MCF 10A (cell line): ENCODE measurements at regions not wholly inside any gene's neighbourhood (a gene's known extent, or its start where the extent isn't known, plus 50 kb on each side); places are given as distances from the start of the nearest gene placed in this dataset.
A peak's percentile ranks its signal among the peaks of the same experiment; 100 is the strongest.
"Not testable (repeated sequence)": the region's sequence is repeated elsewhere in the genome, so short reads cannot be mapped to it uniquely, and the experiment has no call there.

ENCODE experiments used
- BruUV-seq: library from RNA; stranded (reverse); fragments of 400-500 nt; replicated peaks from 2 replicates; lab custom pipeline; 2021; lab: Mats Ljungman, UMichigan
- CTCF ChIA-PET: fragments of 300-600 bp; sonication (Branson Sonifier 250); formaldehyde crosslinking; extraction: SDS; loops from one replicate; lab custom pipeline; 2021; ENCODE audit warnings: antibody characterized with exemption, inconsistent platforms; lab: Yijun Ruan, JAX
- POLR2A ChIA-PET: fragments of 300-600, 350-650 bp; sonication (Branson Sonifier 250); formaldehyde crosslinking; extraction: SDS; loops from one replicate; lab custom pipeline; 2020; ENCODE audit warnings: antibody characterized with exemption, inconsistent platforms; lab: Yijun Ruan, JAX
- DNase-seq: peaks from one replicate; pipeline ENCODE4 v3.0.0-alpha.2; 2018; ENCODE audit not compliant: unreplicated experiment
- H3K27ac Mint-ChIP-seq: one replicate; pipeline ENCODE4 v1.8.0; 2022; ENCODE audit warnings: mild to moderate bottlenecking, low read depth, mixed read lengths; ENCODE audit not compliant: unreplicated experiment
- H3K27me3 Mint-ChIP-seq: one replicate; pipeline ENCODE4 v1.8.0; 2022; ENCODE audit warnings: mixed read lengths; ENCODE audit not compliant: insufficient read depth, unreplicated experiment
- H3K36me3 Mint-ChIP-seq: one replicate; pipeline ENCODE4 v1.8.0; 2022; ENCODE audit warnings: mild to moderate bottlenecking, moderate library complexity, mixed read lengths; ENCODE audit not compliant: insufficient read depth, unreplicated experiment
- H3K4me1 Mint-ChIP-seq: one replicate; pipeline ENCODE4 v1.8.0; 2022; ENCODE audit warnings: mixed read lengths; ENCODE audit not compliant: insufficient read depth, unreplicated experiment
- H3K4me3 Mint-ChIP-seq: one replicate; pipeline ENCODE4 v1.8.0; 2022; ENCODE audit warnings: mild to moderate bottlenecking, moderate library complexity, mixed read lengths; ENCODE audit not compliant: unreplicated experiment
- H3K9me3 Mint-ChIP-seq: one replicate; pipeline ENCODE4 v1.8.0; 2022; ENCODE audit warnings: mixed read lengths; ENCODE audit not compliant: unreplicated experiment
- CTCF ChIP-seq: fragments of 200-600 bp; IDR thresholded peaks from one replicate; pipeline ENCODE4 v1.8.0; 2022; ENCODE audit warnings: antibody characterized with exemption, mild to moderate bottlenecking; ENCODE audit not compliant: unreplicated experiment
- intact Hi-C: fragments of 100-400 bp; cut with micrococcal nuclease; formaldehyde crosslinking; loops from 2 replicates; pipeline ENCODE4 v1.14.1; 2022

GRCh38 chr4:74570095-74570494 is 125.2 kb downstream of the AREG start:
- POLR2A ChIA-PET, result interaction anchor here (0.6 to 1.1 kb wide), 4 partner anchors 30 to 331 kb away, joined by 3 to 4 read pairs (median 3); no protein-coding TSS in a partner anchor

GRCh38 chr4:74578329-74578728 is 133.4 kb downstream of the AREG start:
- no TSS peak for BruUV-seq
- DNase-seq, result no peak
- ChIA-PET CTCF (no interaction called here), POLR2A (no interaction called here)
- H3K36me3 Mint-ChIP-seq, result no peaks in the 10 kb centered on the region
- peaks cover 7% of the 10 kb centered on the region for H3K9me3 Mint-ChIP-seq
- TF ChIP-seq CTCF, result no peak
- H3K4me3 Mint-ChIP-seq, result no peak overlapping the region
- H3K4me1 Mint-ChIP-seq, result peaks cover 11% of the 10 kb centered on the region
- intact Hi-C loops, result no loop called here
- no peaks in the 10 kb centered on the region for H3K27me3 Mint-ChIP-seq
- H3K27ac Mint-ChIP-seq, result no peak overlapping the region

More at GRCh38 chr4:74570095-74570494, 125.2 kb downstream of the AREG start:
- H3K9me3 Mint-ChIP-seq, result peaks cover 18% of the 10 kb centered on the region
- no peak for DNase-seq
- no peaks in the 10 kb centered on the region for H3K4me1 Mint-ChIP-seq
- no peaks in the 10 kb centered on the region for H3K27me3 Mint-ChIP-seq
- intact Hi-C loops, result no loop called here
- TF ChIP-seq CTCF, result no peak
- H3K4me3 Mint-ChIP-seq, result no peak overlapping the region
- no peaks in the 10 kb centered on the region for H3K36me3 Mint-ChIP-seq
- no TSS peak for BruUV-seq
- H3K27ac Mint-ChIP-seq, result no peak overlapping the region
- CTCF ChIA-PET, result no interaction called here

- H3K4me1 Mint-ChIP-seq, result peaks cover 17% of the 10 kb centered on the region
- CTCF ChIA-PET, H3K36me3 Mint-ChIP-seq, intact Hi-C loops, BruUV-seq, H3K9me3 Mint-ChIP-seq, DNase-seq, H3K27me3 Mint-ChIP-seq, H3K27ac Mint-ChIP-seq, H3K4me3 Mint-ChIP-seq: not testable (repeated sequence)
- POLR2A ChIA-PET, result interaction anchor here (0.6 kb wide), 1 partner anchor 15 kb away, joined by 3 read pairs; no protein-coding TSS in a partner anchor
Measured at GRCh38 chr4:74578865-74579264, 133.9 kb downstream of the AREG start.

GRCh38 chr4:74583089-74583700 is 138.3 kb downstream of the AREG start:
- ChIA-PET CTCF (interaction anchor here (0.6 to 1.3 kb wide), 4 partner anchors 17 to 68 kb away, joined by 3 read pairs; no protein-coding TSS in a partner anchor), POLR2A (interaction anchor here (0.5 to 2.4 kb wide), 18 partner anchors 9 to 262 kb away, joined by 3 to 21 read pairs (median 4); partner anchors contain the start of gene AREG)
- Mint-ChIP-seq H3K27me3 (no peaks in the 10 kb centered on the region), H3K4me3 (no peak overlapping the region), H3K9me3 (no peaks in the 10 kb centered on the region), H3K27ac (peak overlapping the region; percentile 79), H3K4me1 (peaks cover 23% of the 10 kb centered on the region), H3K36me3 (no peaks in the 10 kb centered on the region)
- TF ChIP-seq CTCF, result no peak
- BruUV-seq, result no TSS peak
- DNase-seq, result peak; percentile 9
- intact Hi-C loops, result no loop called here
